Cardiac septum (tissue), 1 donor: ENCODE measurements at regions not wholly inside any gene's neighbourhood (a gene's known extent, or its start where the extent isn't known, plus 50 kb on each side); places are given as distances from the start of the nearest gene placed in this dataset.
"Not testable (repeated sequence)": the region's sequence is repeated elsewhere in the genome, so short reads cannot be mapped to it uniquely, and the experiment has no call there.

Experiments
- DNase-seq: peaks from one replicate; pipeline ENCODE4 v3.0.0-alpha.2; 2020; ENCODE audit warnings: low spot score
- intact Hi-C: fragments of 100-400 bp; cut with DNase I; formaldehyde crosslinking; loops from one replicate; pipeline ENCODE4 v1.14.0; 2022
- donor health status: DM: no; HTN: no; CAD: no.

GRCh38 chr6:117761610-117762009 lies 86.3 kb downstream of the NUS1 start:
- intact Hi-C loops = no loop called here
- no peak for DNase-seq

- DNase-seq = no peak
- intact Hi-C loops = no loop called here
Observed at GRCh38 chr6:117771403-117771802, 96.1 kb downstream of the NUS1 start.

GRCh38 chr6:117776441-117776840 lies 101.2 kb downstream of the NUS1 start:
- intact Hi-C loops = no loop called here
- DNase-seq = no peak

GRCh38 chr6:117781550-117781949 lies 106.3 kb downstream of the NUS1 start:
- no peak for DNase-seq
- intact Hi-C loops = no loop called here

- intact Hi-C loops = no loop called here
- DNase-seq = no peak
Observed at GRCh38 chr6:117783279-117783678, 108.0 kb downstream of the NUS1 start.

- DNase-seq = no peak
Observed at GRCh38 chr6:117791012-117791411, 115.7 kb downstream of the NUS1 start.

GRCh38 chr6:117795234-117795633 lies 111.8 kb upstream of the SLC35F1 start:
- intact Hi-C loops = no loop called here
- no peak for DNase-seq

More at GRCh38 chr6:117791012-117791411, 115.7 kb downstream of the NUS1 start:
- intact Hi-C loops = no loop called here

- intact Hi-C loops, DNase-seq: not testable (repeated sequence)
Observed at GRCh38 chr6:117798819-117799218, 108.2 kb upstream of the SLC35F1 start.

GRCh38 chr6:117810269-117810668 lies 96.8 kb upstream of the SLC35F1 start:
- DNase-seq = no peak

GRCh38 chr6:117817499-117817898 lies 89.6 kb upstream of the SLC35F1 start:
- intact Hi-C loops = no loop called here
- DNase-seq = no peak

More at GRCh38 chr6:117810269-117810668, 96.8 kb upstream of the SLC35F1 start:
- intact Hi-C loops = no loop called here

- intact Hi-C loops = no loop called here
- no peak for DNase-seq
Observed at GRCh38 chr6:117817992-117818391, 89.1 kb upstream of the SLC35F1 start.

GRCh38 chr6:117818449-117818848 lies 88.6 kb upstream of the SLC35F1 start:
- no peak for DNase-seq

GRCh38 chr6:117829594-117830319 lies 77.3 kb upstream of the SLC35F1 start:
- intact Hi-C loops = no loop called here
- no peak for DNase-seq

More at GRCh38 chr6:117818449-117818848, 88.6 kb upstream of the SLC35F1 start:
- intact Hi-C loops = no loop called here

GRCh38 chr6:117837261-117837660 lies 69.8 kb upstream of the SLC35F1 start:
- no peak for DNase-seq
- intact Hi-C loops = no loop called here

GRCh38 chr6:117840541-117840983 lies 66.5 kb upstream of the SLC35F1 start:
- DNase-seq = no peak
- intact Hi-C loops = loop anchor here (10.0 kb wide), 1 partner anchor 424 kb away; no protein-coding TSS in a partner anchor

- no peak for DNase-seq
- intact Hi-C loops = loop anchor here (10.0 kb wide), 1 partner anchor 417 kb away; no protein-coding TSS in a partner anchor
Observed at GRCh38 chr6:117847912-117848311, 59.2 kb upstream of the SLC35F1 start.

GRCh38 chr6:117849087-117849486 lies 58.0 kb upstream of the SLC35F1 start:
- intact Hi-C loops = loop anchor here (10.0 kb wide), 1 partner anchor 416 kb away; no protein-coding TSS in a partner anchor
- DNase-seq = no peak
